ENCODE measurements at regions not wholly inside any gene's neighbourhood (a gene's known extent, or its start where the extent isn't known, plus 50 kb on each side); places are given as distances from the start of the nearest gene placed in this dataset.

DNA sequence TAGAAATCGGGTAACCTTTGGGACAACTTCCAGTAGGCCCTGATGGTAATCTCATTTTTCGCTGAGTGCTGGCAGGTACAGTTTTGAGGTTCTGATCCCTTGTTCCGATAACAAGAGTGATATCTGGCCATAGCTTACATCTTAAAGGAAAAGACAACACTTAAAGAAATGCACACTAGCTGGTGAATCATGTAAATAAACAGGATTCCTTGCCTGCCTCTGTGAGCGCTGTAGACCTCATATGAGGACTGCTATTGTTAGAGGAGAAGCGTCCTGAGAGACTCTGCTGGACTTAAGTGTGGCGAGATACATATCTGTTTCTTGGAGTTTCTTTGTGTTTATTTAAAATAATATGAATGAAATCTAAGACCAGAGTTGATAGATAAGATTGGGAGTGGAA lies 149.3 kb upstream of the SLC4A4 start:
- peak; percentile 2 for TF ChIP-seq CTCF (IDR thresholded peaks at IDR 0.05; ENCODE audit: low read depth, low read length)
- DNase-seq (ENCODE audit: extremely low read depth, low read depth) = no peak

GRCh38 chr4:71194454-71194853 lies 144.4 kb upstream of the SLC4A4 start:
- no peak for DNase-seq (ENCODE audit: extremely low read depth, low read depth)
- TF ChIP-seq CTCF (IDR thresholded peaks at IDR 0.05; ENCODE audit: low read depth, low read length) = no peak

DNA sequence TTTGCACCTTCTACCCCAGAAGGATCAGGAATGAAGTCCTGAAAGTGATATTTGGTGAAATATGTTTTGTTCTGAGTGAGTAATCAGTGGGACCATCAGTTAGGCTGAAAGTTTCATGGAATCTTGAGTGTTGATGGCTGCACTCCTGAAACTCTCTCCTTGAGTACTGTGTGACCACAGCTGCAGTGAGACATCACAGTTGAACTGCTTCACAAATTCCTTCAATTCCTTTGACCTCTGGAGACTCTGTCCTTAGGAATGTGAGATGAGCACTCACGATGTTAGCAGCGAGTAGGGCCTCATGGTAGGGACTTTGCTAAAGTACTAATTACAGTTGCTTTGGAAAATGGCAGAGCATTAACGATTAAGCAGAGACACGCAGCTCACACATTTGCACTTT lies 142.9 kb upstream of the SLC4A4 start:
- TF ChIP-seq CTCF (IDR thresholded peaks at IDR 0.05; ENCODE audit: low read depth, low read length) = no peak
- no peak for DNase-seq (ENCODE audit: extremely low read depth, low read depth)

- TF ChIP-seq CTCF (IDR thresholded peaks at IDR 0.05; ENCODE audit: low read depth, low read length) = no peak
- no peak for DNase-seq (ENCODE audit: extremely low read depth, low read depth)
These were observed 139.9 kb upstream of the SLC4A4 start for GRCh38 chr4:71198958-71199357.

DNA sequence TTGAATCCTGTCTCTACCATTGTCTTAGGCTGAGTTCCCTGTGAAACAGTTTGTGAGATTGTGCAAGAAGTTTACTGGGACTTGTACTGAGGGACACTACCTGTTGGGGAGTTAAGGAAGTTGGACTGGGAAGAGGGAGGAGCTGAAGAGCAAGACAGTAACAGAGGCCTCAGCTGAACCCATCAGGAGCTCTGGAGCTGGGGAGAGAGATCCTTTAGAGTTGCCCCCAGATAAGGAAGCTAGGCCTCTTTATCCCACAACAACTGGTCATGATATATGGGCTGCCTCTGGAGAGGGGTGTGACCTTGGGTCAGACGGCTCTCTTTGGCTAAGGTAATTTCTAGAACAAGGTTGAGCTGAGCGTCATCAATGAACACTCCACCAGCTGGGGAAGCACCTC lies 137.8 kb upstream of the SLC4A4 start:
- no peak for TF ChIP-seq CTCF (IDR thresholded peaks at IDR 0.05; ENCODE audit: low read depth, low read length)
- no peak for DNase-seq (ENCODE audit: extremely low read depth, low read depth)

- no peak for DNase-seq (ENCODE audit: extremely low read depth, low read depth)
- no peak for TF ChIP-seq CTCF (IDR thresholded peaks at IDR 0.05; ENCODE audit: low read depth, low read length)
These were observed 136.8 kb upstream of the SLC4A4 start for GRCh38 chr4:71201817-71202576.

DNA sequence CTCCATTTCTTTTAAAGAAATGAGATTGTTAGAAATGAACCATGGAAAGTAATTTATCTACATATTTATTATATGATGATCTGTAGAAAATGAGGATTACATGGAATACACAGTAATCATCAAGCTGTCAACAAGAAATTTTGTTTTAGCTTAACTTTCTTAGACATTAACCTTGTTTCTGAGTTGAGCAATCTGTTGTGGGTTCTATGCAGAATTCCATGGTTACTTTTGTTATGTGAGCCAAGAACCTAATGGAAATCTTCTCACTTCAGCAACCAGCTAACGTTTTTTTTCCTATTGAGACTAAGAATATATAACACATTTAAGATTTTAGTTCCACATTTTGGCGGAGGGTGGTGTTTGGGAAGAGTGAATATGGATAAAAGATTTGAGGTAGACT lies 136.1 kb upstream of the SLC4A4 start:
- no peak for TF ChIP-seq CTCF (IDR thresholded peaks at IDR 0.05; ENCODE audit: low read depth, low read length)
- no peak for DNase-seq (ENCODE audit: extremely low read depth, low read depth)

All from AG09319 (cell line).